HCT116 (cell line): ENCODE measurements at regions not wholly inside any gene's neighbourhood (a gene's known extent, or its start where the extent isn't known, plus 50 kb on each side); places are given as distances from the start of the nearest gene placed in this dataset.

Experiments used
- ATAC-seq: fragments of 200-7000 bp; cut with Tn5 transposase; 2 replicates; pipeline ENCODE4 v1.9.1; 2020; ENCODE audit warnings: mild to moderate bottlenecking, moderate library complexity
- BruUV-seq: library from RNA; stranded (reverse); fragments of 400-500 nt; replicated peaks from 2 replicates; lab custom pipeline; 2021; lab: Mats Ljungman, UMichigan
- CTCF ChIA-PET: fragments of 300-600 bp; sonication (Branson Sonifier 250); formaldehyde crosslinking; loops from one replicate; lab custom pipeline; 2021; ENCODE audit warnings: antibody characterized with exemption; lab: Charles Lee
- POLR2A ChIA-PET: fragments of 300-600, 350-600 bp; sonication (Branson Sonifier 250); formaldehyde crosslinking; loops from one replicate; lab custom pipeline; 2021; ENCODE audit warnings: antibody characterized with exemption; lab: Charles Lee
- RAD21 ChIA-PET, 2 experiments: fragments of 300-600 bp; sonication (Branson Sonifier 250); formaldehyde crosslinking; loops; one replicate each; lab custom pipeline; 2023; ENCODE audit warnings: low total read pairs in 2 of 2; ENCODE audit not compliant: uncharacterized antibody in 2 of 2, unreplicated experiment in 2 of 2, low non-redundant PET in 1 of 2; lab: Charles Lee
- DNase-seq: peaks from one replicate; pipeline ENCODE4 v3.0.0-alpha.2; 2010; ENCODE audit warnings: low read depth, low spot score
- H2AFZ ChIP-seq: fragments of 200-600 bp; shearing (Covaris generic), sonication (generic); 2 replicates; pipeline ENCODE4 v1.6.1; 2017; ENCODE audit warnings: low read depth, mixed run types, mixed read lengths, antibody characterized with exemption, low read length; ENCODE audit not compliant: poor library complexity, severe bottlenecking
- H3K27ac ChIP-seq: 2 replicates; pipeline ENCODE4 v1.5.1; 2012; ENCODE audit warnings: low read depth, low read length
- H3K27me3 ChIP-seq: fragments of 200-600 bp; sonication (generic); 2 replicates; pipeline ENCODE4 v1.6.1; 2016; ENCODE audit warnings: mixed run types, low read length, mixed read lengths; ENCODE audit not compliant: insufficient read depth
- H3K36me3 ChIP-seq, 2 experiments: fragments of 200-500 bp in 1 of 2; fragments of 200-600 bp in 1 of 2; sonication (Bioruptor generic) in 1 of 2; sonication (generic) in 1 of 2; 2 replicates each; pipeline versions ENCODE4 v1.5.1 to v1.6.1; 2014 to 2016; ENCODE audit warnings: low read length in 2 of 2, inconsistent platforms in 1 of 2, mixed read lengths in 1 of 2, mixed run types in 1 of 2; ENCODE audit not compliant: insufficient read depth in 2 of 2, control insufficient read depth in 1 of 2
- H3K4me1 ChIP-seq, 2 experiments: fragments of 200-600 bp in 1 of 2; sonication (generic) in 1 of 2; 2 replicates each; pipeline versions ENCODE4 v1.5.1 to v1.6.1; 2012 to 2017; ENCODE audit warnings: low read length in 2 of 2, inconsistent platforms in 1 of 2, mild to moderate bottlenecking in 1 of 2, mixed read lengths in 1 of 2, mixed run types in 1 of 2, moderate library complexity in 1 of 2; ENCODE audit not compliant: insufficient read depth in 2 of 2, control insufficient read depth in 1 of 2
- H3K4me2 ChIP-seq: fragments of 200-600 bp; sonication (generic); 2 replicates; pipeline ENCODE4 v1.6.1; 2017; ENCODE audit warnings: mixed run types, low read length, mixed read lengths
- H3K4me3 ChIP-seq, 2 experiments: fragments of 200-600 bp in 1 of 2; sonication (generic) in 1 of 2; replicated peaks in 1 of 2; 2 replicates each; pipeline ENCODE4 v1.5.1; 2011 to 2016; ENCODE audit warnings: low read length in 2 of 2, control low read depth in 1 of 2, low read depth in 1 of 2, mild to moderate bottlenecking in 1 of 2, mixed read lengths in 1 of 2, mixed run types in 1 of 2
- H3K79me2 ChIP-seq: fragments of 200-600 bp; sonication (generic); 2 replicates; pipeline ENCODE4 v1.6.1; 2017; ENCODE audit warnings: mild to moderate bottlenecking, mixed run types, low read length, moderate library complexity, mixed read lengths; ENCODE audit not compliant: insufficient read depth
- H3K9ac ChIP-seq: fragments of 200-600 bp; sonication (generic); 2 replicates; pipeline ENCODE4 v1.6.1; 2016; ENCODE audit warnings: low read length, mixed read lengths
- H3K9me2 ChIP-seq: fragments of 200-600 bp; sonication (generic), shearing (Covaris generic); 2 replicates; pipeline ENCODE4 v1.6.1; 2017; ENCODE audit warnings: mixed run types, mild to moderate bottlenecking, moderate library complexity; ENCODE audit not compliant: insufficient read depth
- H3K9me3 ChIP-seq, 2 experiments: fragments of 200-500 bp in 1 of 2; fragments of 200-600 bp in 1 of 2; sonication (Bioruptor generic) in 1 of 2; sonication (generic) in 1 of 2; 2 replicates each; pipeline ENCODE4 v1.6.1; 2014 to 2017; ENCODE audit warnings: low read length in 2 of 2, mixed read lengths in 2 of 2, inconsistent platforms in 1 of 2, low read depth in 1 of 2, mild to moderate bottlenecking in 1 of 2, mixed run types in 1 of 2, moderate library complexity in 1 of 2; ENCODE audit not compliant: control insufficient read depth in 1 of 2, insufficient read depth in 1 of 2
- H4K20me1 ChIP-seq: fragments of 200-600 bp; sonication (generic), shearing (Covaris generic); 2 replicates; pipeline ENCODE4 v1.6.1; 2017; ENCODE audit warnings: mixed run types, mild to moderate bottlenecking, moderate library complexity; ENCODE audit not compliant: insufficient read depth
- CEBPB ChIP-seq: IDR thresholded peaks from 2 replicates; pipeline ENCODE4 v1.6.1; 2012; ENCODE audit warnings: low read depth
- EGR1 ChIP-seq: IDR thresholded peaks from 2 replicates; pipeline ENCODE4 v1.6.1; 2012; ENCODE audit warnings: low read depth
- ELF1 ChIP-seq: IDR thresholded peaks from 2 replicates; pipeline ENCODE4 v1.6.1; 2012; ENCODE audit warnings: low read depth, borderline replicate concordance
- EZH2 ChIP-seq: fragments of 200-600 bp; sonication (generic); IDR thresholded peaks from 2 replicates; pipeline ENCODE4 v1.6.1; 2017; ENCODE audit warnings: antibody characterized with exemption, mixed run types
- EZH2phosphoT487 ChIP-seq: fragments of 200-600 bp; IDR thresholded peaks from 2 replicates; pipeline ENCODE4 v1.6.1; 2018; ENCODE audit warnings: antibody characterized with exemption, borderline replicate concordance
- FOSL1 ChIP-seq: IDR thresholded peaks from 2 replicates; pipeline ENCODE4 v1.6.1; 2012; ENCODE audit warnings: low read depth
- JUND ChIP-seq: IDR thresholded peaks from 2 replicates; pipeline ENCODE4 v1.6.1; 2012
- POLR2A ChIP-seq: IDR thresholded peaks from 2 replicates; pipeline ENCODE4 v1.7.0; 2011; ENCODE audit warnings: borderline replicate concordance; ENCODE audit not compliant: insufficient read depth, insufficient read length; ENCODE audit errors: extremely low read depth
- POLR2AphosphoS5 ChIP-seq: IDR thresholded peaks from 2 replicates; pipeline ENCODE4 v1.6.1; 2011; ENCODE audit warnings: mild to moderate bottlenecking, low read depth, low read length, moderate library complexity
- RAD21 ChIP-seq: IDR thresholded peaks from 2 replicates; pipeline ENCODE4 v1.6.1; 2012; ENCODE audit warnings: low read depth, mild to moderate bottlenecking
- SP1 ChIP-seq: IDR thresholded peaks from 2 replicates; pipeline ENCODE4 v1.6.1; 2012; ENCODE audit warnings: low read depth
- ZFX ChIP-seq: fragments of 450-650 bp; IDR thresholded peaks from 2 replicates; pipeline ENCODE4 v1.6.1; 2017
- ZNF274 ChIP-seq: fragments of 200-500 bp; sonication (Bioruptor generic); IDR thresholded peaks from 2 replicates; pipeline ENCODE4 v1.6.1; 2014; ENCODE audit warnings: mild to moderate bottlenecking, low read depth, low read length, inconsistent platforms
- intact Hi-C: fragments of 100-400 bp; cut with micrococcal nuclease; formaldehyde crosslinking; loops from 2 replicates; pipeline ENCODE4 v1.10.0; 2022
- TF ChIP-seq, protein P1 (sequence below), 3 experiments: fragments of 200-600 bp in 1 of 3; sonication (generic) in 1 of 3; IDR thresholded peaks in 2 of 3; conservative IDR thresholded peaks in 1 of 3; 2 replicates each; pipeline ENCODE4 v1.5.1; 2012 to 2017; ENCODE audit warnings: low read depth in 2 of 3, low read length in 2 of 3, antibody characterized with exemption in 1 of 3, borderline replicate concordance in 1 of 3, control low read depth in 1 of 3, mild to moderate bottlenecking in 1 of 3, mixed read lengths in 1 of 3, mixed run types in 1 of 3, moderate library complexity in 1 of 3; ENCODE audit not compliant: insufficient read depth in 1 of 3
- TF ChIP-seq, protein P2 (sequence below): IDR thresholded peaks from 2 replicates; pipeline ENCODE4 v1.6.1; 2012
- TF ChIP-seq, protein P3 (sequence below): IDR thresholded peaks from 2 replicates; pipeline ENCODE4 v1.6.1; 2011; ENCODE audit warnings: mild to moderate bottlenecking, low read length, moderate library complexity; ENCODE audit not compliant: insufficient replicate concordance; ENCODE audit errors: extremely low read depth

DNA sequence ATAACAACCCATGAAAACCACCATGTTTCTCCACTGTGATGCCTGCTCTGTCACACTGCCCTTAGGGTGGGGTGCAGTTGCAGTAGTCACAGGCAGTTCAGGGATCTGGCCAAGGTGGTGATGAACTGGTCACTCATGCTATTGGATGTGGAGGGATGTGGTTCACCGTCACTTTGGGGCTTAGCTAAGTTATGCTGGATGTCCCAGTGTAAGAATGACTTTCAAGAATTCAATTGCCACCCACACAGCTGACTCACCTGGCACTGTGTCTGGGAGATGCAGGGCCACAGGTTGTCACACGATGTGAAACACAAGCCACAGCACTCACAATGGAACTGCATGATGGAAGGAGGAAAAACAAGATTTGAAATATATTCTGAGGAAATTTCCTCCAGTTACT lies 146.1 kb upstream of the CTNNB1 start:
- Histone ChIP-seq H3K9me3 (no peaks in the 10 kb centered on the region), H3K27me3 (no peaks in the 10 kb centered on the region), H4K20me1 (no peaks in the 10 kb centered on the region), H3K27ac (no peak overlapping the region), H3K9me2 (no peaks in the 10 kb centered on the region), H3K9ac (no peak overlapping the region), H2AFZ (no peak overlapping the region), H3K4me1 (peaks cover 0 to 7% of the 10 kb centered on the region in 2 experiments; a peak in 2 of 4 replicates), H3K36me3 (no peaks in the 10 kb centered on the region), H3K4me3 (no peak overlapping the region), H3K79me2 (no peaks in the 10 kb centered on the region), H3K4me2 (no peak overlapping the region)
- POLR2A ChIA-PET: no interaction called here
- BruUV-seq: no TSS peak
- CTCF ChIA-PET: no interaction called here
- ATAC-seq: peak; percentile 42; the same call in 1 of the 2 replicates
- TF ChIP-seq EGR1 (peak; percentile 48; the same call in 1 of the 2 replicates), POLR2A (no peak), ZFX (no peak)
- DNase-seq: no peak
- RAD21 ChIA-PET: no interaction called here
- intact Hi-C loops: no loop called here

DNA sequence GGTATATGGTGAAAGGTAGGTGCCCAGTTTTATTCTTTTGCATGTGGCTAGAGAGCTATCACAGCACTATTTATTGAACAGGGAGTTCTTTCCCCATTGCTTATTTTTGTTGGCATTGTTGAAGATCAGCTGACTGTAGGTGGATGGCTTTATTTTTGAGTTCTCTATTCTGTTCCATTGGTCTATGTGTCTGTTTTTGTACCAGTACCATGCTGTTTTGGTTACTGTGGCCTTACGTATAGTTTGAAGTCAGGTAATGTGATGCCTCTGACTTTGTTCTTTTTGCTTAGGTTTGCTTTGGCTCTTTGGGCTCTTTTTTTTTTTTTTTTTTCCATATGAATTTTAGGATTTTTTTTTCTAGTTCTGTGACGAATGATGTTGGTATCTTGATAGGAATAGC lies 139.2 kb upstream of the CTNNB1 start:
- Histone ChIP-seq H3K36me3 (no peaks in the 10 kb centered on the region), H3K9ac (no peak overlapping the region), H2AFZ (no peak overlapping the region), H3K27ac (no peak overlapping the region), H3K4me1 (no peaks in the 10 kb centered on the region), H3K79me2 (no peaks in the 10 kb centered on the region), H3K27me3 (no peaks in the 10 kb centered on the region), H3K9me3 (no peaks in the 10 kb centered on the region), H3K4me3 (no peak overlapping the region), H3K4me2 (no peak overlapping the region), H4K20me1 (no peaks in the 10 kb centered on the region), H3K9me2 (no peaks in the 10 kb centered on the region; the same call in 1 of the 2 replicates)
- no peak for DNase-seq
- ChIA-PET POLR2A (no interaction called here), CTCF (no interaction called here), RAD21 (no interaction called here)
- no TSS peak for BruUV-seq
- no peak for TF ChIP-seq SP1
- TF ChIP-seq, protein P1, sequence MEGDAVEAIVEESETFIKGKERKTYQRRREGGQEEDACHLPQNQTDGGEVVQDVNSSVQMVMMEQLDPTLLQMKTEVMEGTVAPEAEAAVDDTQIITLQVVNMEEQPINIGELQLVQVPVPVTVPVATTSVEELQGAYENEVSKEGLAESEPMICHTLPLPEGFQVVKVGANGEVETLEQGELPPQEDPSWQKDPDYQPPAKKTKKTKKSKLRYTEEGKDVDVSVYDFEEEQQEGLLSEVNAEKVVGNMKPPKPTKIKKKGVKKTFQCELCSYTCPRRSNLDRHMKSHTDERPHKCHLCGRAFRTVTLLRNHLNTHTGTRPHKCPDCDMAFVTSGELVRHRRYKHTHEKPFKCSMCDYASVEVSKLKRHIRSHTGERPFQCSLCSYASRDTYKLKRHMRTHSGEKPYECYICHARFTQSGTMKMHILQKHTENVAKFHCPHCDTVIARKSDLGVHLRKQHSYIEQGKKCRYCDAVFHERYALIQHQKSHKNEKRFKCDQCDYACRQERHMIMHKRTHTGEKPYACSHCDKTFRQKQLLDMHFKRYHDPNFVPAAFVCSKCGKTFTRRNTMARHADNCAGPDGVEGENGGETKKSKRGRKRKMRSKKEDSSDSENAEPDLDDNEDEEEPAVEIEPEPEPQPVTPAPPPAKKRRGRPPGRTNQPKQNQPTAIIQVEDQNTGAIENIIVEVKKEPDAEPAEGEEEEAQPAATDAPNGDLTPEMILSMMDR (IDR thresholded peaks at IDR 0.05 in 2 of 3, conservative IDR thresholded peaks at IDR 0.05 in 1 of 3; ENCODE audit: borderline replicate concordance in 1 of 3, insufficient read depth in 1 of 3, low read depth in 2 of 3, low read length in 2 of 3): no peak
- TF ChIP-seq, protein P2, sequence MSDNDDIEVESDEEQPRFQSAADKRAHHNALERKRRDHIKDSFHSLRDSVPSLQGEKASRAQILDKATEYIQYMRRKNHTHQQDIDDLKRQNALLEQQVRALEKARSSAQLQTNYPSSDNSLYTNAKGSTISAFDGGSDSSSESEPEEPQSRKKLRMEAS: no peak
- TF ChIP-seq RAD21: no peak
- TF ChIP-seq FOSL1: no peak
- TF ChIP-seq CEBPB: no peak
- no peak for TF ChIP-seq JUND
- TF ChIP-seq EZH2phosphoT487: no peak
- no peak for TF ChIP-seq POLR2A
- TF ChIP-seq, protein P3, sequence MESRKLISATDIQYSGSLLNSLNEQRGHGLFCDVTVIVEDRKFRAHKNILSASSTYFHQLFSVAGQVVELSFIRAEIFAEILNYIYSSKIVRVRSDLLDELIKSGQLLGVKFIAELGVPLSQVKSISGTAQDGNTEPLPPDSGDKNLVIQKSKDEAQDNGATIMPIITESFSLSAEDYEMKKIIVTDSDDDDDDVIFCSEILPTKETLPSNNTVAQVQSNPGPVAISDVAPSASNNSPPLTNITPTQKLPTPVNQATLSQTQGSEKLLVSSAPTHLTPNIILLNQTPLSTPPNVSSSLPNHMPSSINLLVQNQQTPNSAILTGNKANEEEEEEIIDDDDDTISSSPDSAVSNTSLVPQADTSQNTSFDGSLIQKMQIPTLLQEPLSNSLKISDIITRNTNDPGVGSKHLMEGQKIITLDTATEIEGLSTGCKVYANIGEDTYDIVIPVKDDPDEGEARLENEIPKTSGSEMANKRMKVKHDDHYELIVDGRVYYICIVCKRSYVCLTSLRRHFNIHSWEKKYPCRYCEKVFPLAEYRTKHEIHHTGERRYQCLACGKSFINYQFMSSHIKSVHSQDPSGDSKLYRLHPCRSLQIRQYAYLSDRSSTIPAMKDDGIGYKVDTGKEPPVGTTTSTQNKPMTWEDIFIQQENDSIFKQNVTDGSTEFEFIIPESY: no peak
- no peak for TF ChIP-seq ZFX
- TF ChIP-seq EGR1: no peak
- TF ChIP-seq EZH2: no peak
- no peak for TF ChIP-seq ZNF274
- TF ChIP-seq POLR2AphosphoS5: no peak
- TF ChIP-seq ELF1: no peak
- no peak for ATAC-seq
- intact Hi-C loops: no loop called here
